ENCODE measurements at regions not wholly inside any gene's neighbourhood (a gene's known extent, or its start where the extent isn't known, plus 50 kb on each side); places are given as distances from the start of the nearest gene placed in this dataset.

GRCh38 chr5:88550736-88551135 is 282.1 kb upstream of the TMEM161B start:
- TF ChIP-seq CTCF (IDR thresholded peaks at IDR 0.05) = no peak
- TF ChIP-seq POLR2A (IDR thresholded peaks at IDR 0.05) = no peak
